ENCODE measurements at regions not wholly inside any gene's neighbourhood (a gene's known extent, or its start where the extent isn't known, plus 50 kb on each side); places are given as distances from the start of the nearest gene placed in this dataset.

DNA sequence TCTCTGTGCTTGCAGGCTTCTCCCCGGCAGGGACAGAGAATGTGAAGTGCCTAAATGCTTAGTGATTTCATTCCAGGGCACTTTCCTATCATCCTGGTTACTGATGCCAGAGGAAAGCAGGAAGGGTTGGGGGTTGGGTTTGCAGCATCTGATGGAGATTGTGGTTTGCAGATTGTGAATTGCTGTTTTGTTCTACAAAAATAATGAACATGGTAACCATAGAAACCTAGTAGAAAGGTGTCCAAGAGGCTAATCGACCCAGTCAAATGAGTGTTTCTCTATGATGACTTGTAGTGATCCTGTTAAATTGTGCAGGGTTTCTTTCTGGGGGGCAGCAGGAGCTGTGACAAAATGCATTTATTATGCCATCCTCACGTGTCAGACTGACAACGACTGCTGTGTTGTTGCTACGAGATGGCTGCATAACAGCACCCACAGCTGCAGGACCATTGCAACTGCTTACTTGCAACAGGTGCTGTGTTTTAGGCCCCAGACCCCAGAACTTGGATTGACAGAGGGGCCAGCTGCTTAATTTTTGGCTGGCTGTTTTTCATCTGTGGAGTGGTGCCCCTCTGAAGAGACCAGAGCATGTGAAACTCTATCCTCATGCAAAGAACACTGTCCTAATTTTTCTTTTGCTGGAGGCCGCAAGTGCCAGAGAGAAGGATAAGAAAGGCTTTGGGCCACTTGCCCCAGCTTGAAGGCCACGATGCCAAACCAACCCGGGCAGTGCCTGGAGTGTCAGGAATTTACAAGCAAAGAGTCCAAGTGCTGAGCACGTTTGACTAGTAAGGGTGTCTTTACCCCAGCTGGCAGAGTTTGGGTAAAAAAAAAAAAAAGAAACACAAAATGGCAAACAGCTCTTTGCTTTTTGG is 397.8 kb downstream of the GADD45G start:
- no peaks in the 10 kb centered on the region for H3K36me3 ChIP-seq (replicated peaks; ENCODE audit: insufficient read depth, low read length)
- no peak overlapping the region for H3K4me2 ChIP-seq (ENCODE audit: low read depth, low read length)
- H3K79me2 ChIP-seq (ENCODE audit: low read length), result no peaks in the 10 kb centered on the region
- H3K9me3 ChIP-seq (replicated peaks; ENCODE audit: insufficient read depth, low read length), result no peaks in the 10 kb centered on the region
- no peak overlapping the region for H3K9ac ChIP-seq (ENCODE audit: low read length)
- no peak overlapping the region for H2AFZ ChIP-seq (ENCODE audit: low read length)
- no peak overlapping the region for H3K27ac ChIP-seq (ENCODE audit: low read length)
- H3K9me2 ChIP-seq (replicated peaks; ENCODE audit: insufficient read depth, low read length), result no peaks in the 10 kb centered on the region
- no peaks in the 10 kb centered on the region for H4K20me1 ChIP-seq (ENCODE audit: insufficient read depth, low read length)
- DNase-seq, result no peak
- H3K4me1 ChIP-seq (ENCODE audit: low read length), result peaks cover 9% of the 10 kb centered on the region; the same call in 1 of the 2 replicates
- H3K4me3 ChIP-seq (ENCODE audit: low read length), result no peak overlapping the region
- peaks cover 33% of the 10 kb centered on the region for H3K27me3 ChIP-seq (replicated peaks; ENCODE audit: insufficient read depth, low read length)
- TF ChIP-seq EZH2 (optimal IDR thresholded peaks at IDR 0.05; ENCODE audit: low read depth, low read length) (no peak), EZH2phosphoT487 (IDR thresholded peaks at IDR 0.05; ENCODE audit: low read length) (no peak)
- TF ChIP-seq, protein P1, sequence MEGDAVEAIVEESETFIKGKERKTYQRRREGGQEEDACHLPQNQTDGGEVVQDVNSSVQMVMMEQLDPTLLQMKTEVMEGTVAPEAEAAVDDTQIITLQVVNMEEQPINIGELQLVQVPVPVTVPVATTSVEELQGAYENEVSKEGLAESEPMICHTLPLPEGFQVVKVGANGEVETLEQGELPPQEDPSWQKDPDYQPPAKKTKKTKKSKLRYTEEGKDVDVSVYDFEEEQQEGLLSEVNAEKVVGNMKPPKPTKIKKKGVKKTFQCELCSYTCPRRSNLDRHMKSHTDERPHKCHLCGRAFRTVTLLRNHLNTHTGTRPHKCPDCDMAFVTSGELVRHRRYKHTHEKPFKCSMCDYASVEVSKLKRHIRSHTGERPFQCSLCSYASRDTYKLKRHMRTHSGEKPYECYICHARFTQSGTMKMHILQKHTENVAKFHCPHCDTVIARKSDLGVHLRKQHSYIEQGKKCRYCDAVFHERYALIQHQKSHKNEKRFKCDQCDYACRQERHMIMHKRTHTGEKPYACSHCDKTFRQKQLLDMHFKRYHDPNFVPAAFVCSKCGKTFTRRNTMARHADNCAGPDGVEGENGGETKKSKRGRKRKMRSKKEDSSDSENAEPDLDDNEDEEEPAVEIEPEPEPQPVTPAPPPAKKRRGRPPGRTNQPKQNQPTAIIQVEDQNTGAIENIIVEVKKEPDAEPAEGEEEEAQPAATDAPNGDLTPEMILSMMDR (IDR thresholded peaks at IDR 0.05; ENCODE audit: low read length), result no peak
- peaks cover 11% of the 10 kb centered on the region; the same call in 1 of the 2 replicates for H3F3A ChIP-seq (ENCODE audit: insufficient read depth, low read length)

DNA sequence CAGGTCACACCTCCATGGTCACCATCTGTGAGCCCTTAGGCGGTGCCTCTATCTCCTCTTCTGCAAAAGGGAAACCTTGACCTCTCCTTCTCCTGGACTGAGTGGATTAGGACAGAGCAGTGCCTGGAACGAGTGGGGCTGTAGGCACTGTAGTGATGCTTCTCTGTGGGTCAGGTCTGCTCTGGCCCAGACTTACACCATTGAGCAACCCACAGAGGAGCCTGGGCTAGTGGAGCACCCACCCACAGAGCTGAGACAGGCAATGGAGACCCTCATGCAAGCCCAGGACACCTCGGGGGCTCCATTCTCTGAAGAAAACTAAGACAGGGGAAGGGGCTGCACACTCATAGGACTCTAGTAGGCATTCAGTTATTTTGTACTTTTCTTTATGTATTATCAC is 400.6 kb downstream of the GADD45G start:
- Histone ChIP-seq H3K36me3 (replicated peaks; ENCODE audit: insufficient read depth, low read length) (no peaks in the 10 kb centered on the region), H3K4me1 (ENCODE audit: low read length) (0 out of 2 replicates have a peak, but pooled peaks cover under 1% of the 10 kb centered on the region), H3K79me2 (ENCODE audit: low read length) (no peaks in the 10 kb centered on the region), H3F3A (ENCODE audit: insufficient read depth, low read length) (no peaks in the 10 kb centered on the region), H4K20me1 (ENCODE audit: insufficient read depth, low read length) (no peaks in the 10 kb centered on the region), H3K9me2 (replicated peaks; ENCODE audit: insufficient read depth, low read length) (no peaks in the 10 kb centered on the region), H3K27me3 (replicated peaks; ENCODE audit: insufficient read depth, low read length) (peaks cover 24% of the 10 kb centered on the region), H3K4me3 (ENCODE audit: low read length) (no peak overlapping the region), H3K9me3 (replicated peaks; ENCODE audit: insufficient read depth, low read length) (no peaks in the 10 kb centered on the region), H2AFZ (ENCODE audit: low read length) (no peak overlapping the region), H3K9ac (ENCODE audit: low read length) (no peak overlapping the region), H3K27ac (ENCODE audit: low read length) (no peak overlapping the region), H3K4me2 (ENCODE audit: low read depth, low read length) (no peak overlapping the region)
- TF ChIP-seq EZH2 (optimal IDR thresholded peaks at IDR 0.05; ENCODE audit: low read depth, low read length), result no peak
- TF ChIP-seq EZH2phosphoT487 (IDR thresholded peaks at IDR 0.05; ENCODE audit: low read length), result no peak
- TF ChIP-seq, protein P1 (IDR thresholded peaks at IDR 0.05; ENCODE audit: low read length), result no peak
- DNase-seq, result no peak

DNA sequence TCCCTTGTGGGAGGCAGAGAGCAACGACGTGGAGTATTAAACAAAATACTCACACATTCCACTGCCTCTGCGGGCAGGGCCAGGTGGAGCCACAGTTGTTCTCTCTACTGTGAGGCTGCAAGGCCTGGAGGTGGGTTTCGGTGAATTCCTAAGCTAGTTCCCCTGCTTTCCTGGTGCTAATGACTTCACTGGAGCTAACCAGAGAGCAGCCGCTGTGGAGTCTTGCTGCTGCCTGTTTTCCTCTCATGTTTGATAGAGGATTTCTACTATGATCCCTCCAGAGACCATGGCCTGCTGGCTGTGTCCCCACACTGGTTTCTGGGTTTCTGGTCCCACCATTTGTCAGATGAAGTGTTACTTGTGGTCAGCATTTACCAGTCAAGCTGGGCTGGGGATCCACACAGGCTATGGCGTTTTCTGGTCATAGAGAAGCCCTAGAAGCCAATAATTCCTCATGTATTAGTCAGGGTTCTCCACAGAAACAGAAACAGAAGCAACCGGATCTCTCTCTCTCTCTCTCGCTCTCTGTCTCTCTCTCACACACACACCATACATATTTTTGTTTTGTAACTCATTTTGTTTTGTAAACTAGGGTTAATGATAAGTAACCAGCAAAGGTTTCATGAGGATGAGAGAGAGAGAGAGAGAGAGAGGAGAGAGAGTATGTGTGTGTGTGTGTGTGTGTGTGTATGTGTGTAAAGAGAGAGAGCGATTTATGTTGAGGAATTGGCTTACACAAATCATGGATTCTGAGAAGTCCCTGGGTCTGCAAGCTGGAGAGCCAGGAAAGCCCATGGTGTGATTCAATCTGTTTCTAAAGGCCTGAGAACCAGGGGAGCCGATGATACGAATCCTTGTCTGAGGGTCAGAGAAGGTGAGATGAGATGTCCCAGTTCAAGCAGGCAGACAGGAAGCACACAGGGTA is 403.0 kb downstream of the GADD45G start:
- H3K9ac ChIP-seq (ENCODE audit: low read length), result no peak overlapping the region
- DNase-seq, result no peak

More for the DNA sequence above, 403.0 kb downstream of the GADD45G start:
- no peaks in the 10 kb centered on the region for H3F3A ChIP-seq (ENCODE audit: insufficient read depth, low read length)
- TF ChIP-seq EZH2phosphoT487 (IDR thresholded peaks at IDR 0.05; ENCODE audit: low read length), result no peak
- TF ChIP-seq, protein P1 (IDR thresholded peaks at IDR 0.05; ENCODE audit: low read length), result no peak
- no peak for TF ChIP-seq EZH2 (optimal IDR thresholded peaks at IDR 0.05; ENCODE audit: low read depth, low read length)
- no peak overlapping the region for H3K4me2 ChIP-seq (ENCODE audit: low read depth, low read length)
- no peaks in the 10 kb centered on the region for H3K9me3 ChIP-seq (replicated peaks; ENCODE audit: insufficient read depth, low read length)
- H3K79me2 ChIP-seq (ENCODE audit: low read length), result no peaks in the 10 kb centered on the region
- H3K27me3 ChIP-seq (replicated peaks; ENCODE audit: insufficient read depth, low read length), result peaks cover 11% of the 10 kb centered on the region; the same call in 1 of the 2 replicates
- no peaks in the 10 kb centered on the region for H3K9me2 ChIP-seq (replicated peaks; ENCODE audit: insufficient read depth, low read length)
- no peaks in the 10 kb centered on the region for H3K36me3 ChIP-seq (replicated peaks; ENCODE audit: insufficient read depth, low read length)
- H3K4me3 ChIP-seq (ENCODE audit: low read length), result no peak overlapping the region
- H2AFZ ChIP-seq (ENCODE audit: low read length), result no peak overlapping the region
- H3K4me1 ChIP-seq (ENCODE audit: low read length), result no peaks in the 10 kb centered on the region
- H3K27ac ChIP-seq (ENCODE audit: low read length), result no peak overlapping the region
- no peaks in the 10 kb centered on the region for H4K20me1 ChIP-seq (ENCODE audit: insufficient read depth, low read length)
